ENCODE measurements at regions not wholly inside any gene's neighbourhood (a gene's known extent, or its start where the extent isn't known, plus 50 kb on each side); places are given as distances from the start of the nearest gene placed in this dataset.
"Not testable (repeated sequence)": the region's sequence is repeated elsewhere in the genome, so short reads cannot be mapped to it uniquely, and the experiment has no call there.

DNA sequence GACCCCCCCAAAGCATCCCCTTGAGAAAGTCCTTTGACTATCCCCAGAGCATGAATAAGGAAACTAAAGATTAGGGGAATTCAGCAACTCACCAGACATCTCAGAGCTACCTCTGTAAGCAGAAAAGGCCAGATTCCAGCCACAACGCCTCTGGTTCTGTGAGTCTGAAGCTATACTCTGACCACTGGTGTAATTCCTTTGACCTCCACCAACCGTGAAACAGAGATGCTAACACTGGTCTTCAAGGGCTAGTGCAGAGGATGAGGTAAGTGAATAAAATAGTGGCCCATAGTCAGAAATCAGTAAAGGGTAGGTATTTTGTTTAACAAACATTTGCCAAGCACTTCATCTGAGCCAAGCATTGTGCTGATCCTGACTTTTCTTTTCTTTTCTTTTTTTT, 353.4 kb downstream of the NPIPA8 start:
- DNase-seq = no peak

DNA sequence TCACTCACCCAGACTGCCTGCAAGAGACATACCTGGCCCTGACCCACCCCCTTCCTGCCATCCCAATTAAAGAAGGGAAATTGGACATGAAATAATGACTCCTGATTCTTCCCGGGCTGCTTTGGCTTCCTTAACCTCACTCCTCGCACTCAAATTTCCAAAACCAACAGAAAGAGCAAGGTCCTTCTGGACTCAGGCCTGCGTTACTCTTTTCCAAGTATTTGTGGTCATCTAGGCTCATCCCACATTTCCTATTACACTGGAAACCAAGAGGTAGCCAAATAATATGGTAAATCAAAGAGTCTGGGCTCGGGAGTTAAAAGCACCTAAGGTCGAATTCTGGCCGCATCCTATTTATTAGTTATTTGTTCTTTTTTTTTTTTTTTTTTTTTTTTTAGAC, 359.3 kb downstream of the NPIPA8 start:
- DNase-seq = no peak

DNA sequence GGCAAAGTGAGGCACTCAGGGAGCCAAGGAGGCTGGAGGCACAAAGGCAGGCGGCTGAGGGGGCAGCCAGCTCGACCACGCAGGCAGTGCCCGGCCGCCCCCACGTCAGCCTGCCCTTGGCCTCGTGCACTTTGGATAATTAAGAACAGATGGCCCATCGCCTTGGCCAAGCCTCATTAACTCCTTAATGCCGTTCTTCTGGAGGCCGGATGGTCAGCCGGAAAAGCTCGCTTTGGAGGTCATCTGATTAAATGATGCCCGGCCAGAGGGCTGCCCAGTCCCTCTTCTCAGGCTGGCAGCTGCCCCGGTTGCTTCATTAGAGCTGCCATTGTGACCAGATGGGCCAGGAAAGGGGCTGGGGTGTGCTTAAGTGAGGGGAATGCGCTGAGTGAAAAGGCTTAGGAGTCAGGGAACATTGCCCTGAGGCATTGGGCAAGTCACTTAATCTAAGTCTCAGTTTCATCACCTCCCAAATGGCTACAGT, 364.0 kb downstream of the NPIPA8 start:
- no peak for DNase-seq

DNA sequence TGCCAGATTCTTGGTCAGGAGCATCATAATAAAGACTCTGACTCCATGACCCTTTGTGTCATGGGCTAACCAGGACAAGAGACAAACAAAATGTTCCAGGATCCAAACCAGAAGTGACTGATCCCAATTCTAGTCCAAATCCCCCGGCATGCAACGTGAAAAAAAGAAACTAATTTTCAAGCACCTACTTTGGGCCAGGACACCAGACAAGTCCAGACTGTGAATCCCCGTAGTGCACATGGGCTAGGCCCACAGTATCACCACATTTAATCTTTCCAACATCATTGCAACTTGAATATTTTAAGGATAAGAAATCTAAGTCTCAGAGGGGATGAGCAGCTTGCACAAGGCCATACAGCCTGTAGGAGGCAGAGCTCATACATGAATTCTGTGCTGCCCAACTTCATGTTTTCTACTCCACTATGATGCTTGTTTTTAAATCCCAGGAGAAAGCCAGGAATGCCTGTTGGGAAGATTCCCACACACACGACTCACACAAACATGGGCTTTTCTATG, 365.7 kb downstream of the NPIPA8 start:
- no peak for DNase-seq

DNA sequence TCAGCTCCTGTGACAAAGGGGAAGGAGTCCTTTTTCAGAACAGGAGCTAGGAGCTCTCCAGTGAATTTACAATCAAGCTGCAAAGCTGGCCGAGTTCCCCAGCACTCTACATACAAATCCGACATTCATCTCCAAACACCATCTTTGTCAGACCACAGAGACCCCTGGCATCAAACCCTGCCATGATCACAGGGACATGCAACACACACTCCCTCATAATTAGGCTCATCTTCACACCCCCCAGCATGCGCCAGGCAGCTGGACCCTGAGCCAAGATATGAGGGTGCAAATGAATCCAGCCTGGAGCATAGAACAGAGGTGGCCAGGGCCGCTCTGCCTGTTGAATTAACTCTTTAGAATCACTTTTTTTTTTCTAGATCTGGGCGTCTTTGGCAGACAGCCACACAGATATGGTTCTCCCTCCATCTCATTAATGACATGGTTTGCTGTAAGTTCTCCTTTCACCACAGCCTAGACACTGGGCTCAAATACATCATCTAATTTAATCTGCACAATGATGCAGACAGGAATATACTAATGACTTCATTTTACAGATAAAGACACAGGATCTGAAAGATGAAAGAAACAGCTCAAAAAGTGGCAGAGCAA, 366.3 kb downstream of the NPIPA8 start:
- no peak for DNase-seq

DNA sequence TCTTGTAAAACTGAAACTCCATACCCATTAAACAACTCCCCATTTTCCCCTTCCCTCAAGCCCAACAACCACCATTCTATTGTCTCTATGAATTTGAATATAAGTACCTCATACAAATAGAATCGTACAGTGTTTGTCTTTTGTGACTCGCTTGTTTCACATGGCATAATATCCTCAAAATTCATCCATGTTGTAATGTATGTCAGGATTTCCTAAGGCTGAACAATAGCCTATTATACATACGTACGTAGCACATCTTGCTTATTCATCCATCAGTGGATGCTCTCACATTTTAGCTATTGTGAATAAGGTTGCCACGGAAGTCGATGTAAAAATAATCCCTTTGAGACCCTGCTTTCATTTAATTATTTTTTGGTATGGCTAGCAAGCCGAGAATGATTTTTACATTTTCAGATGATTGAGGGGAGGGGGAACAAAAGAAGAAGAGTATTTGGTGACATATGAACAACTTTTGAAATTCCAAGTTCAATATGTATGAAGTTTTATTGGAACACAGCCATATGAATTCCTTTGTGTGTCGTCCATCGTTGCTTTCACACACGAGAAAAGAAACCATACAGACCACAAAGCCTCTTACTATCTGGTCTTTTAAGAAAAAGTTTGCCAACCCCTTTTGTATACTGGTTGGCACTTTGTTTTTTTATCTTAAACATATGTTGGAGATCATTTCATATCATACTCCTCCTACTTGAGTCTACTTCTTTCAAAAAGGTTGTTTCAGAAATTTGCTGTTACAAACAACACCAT, 371.2 kb downstream of the NPIPA8 start:
- DNase-seq = no peak

DNA sequence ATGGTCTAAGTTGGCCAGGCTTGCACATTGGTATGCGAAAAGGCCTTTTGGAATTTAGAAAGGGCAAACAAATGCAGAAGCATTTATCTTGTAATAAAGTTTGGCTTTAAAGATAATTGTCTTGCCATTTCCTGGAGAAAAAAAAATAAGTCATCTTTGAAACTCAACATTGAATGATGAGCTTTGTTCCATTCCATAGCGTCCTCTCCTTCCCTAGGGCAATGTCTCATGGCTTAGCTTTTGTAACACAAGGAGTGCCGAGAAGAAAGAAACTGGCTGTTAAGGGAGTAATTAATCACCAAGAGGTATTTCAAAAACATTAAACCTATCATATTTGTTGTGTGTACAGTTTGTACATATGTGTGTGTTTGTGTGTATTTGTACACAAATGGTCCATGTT, 372.3 kb downstream of the NPIPA8 start:
- DNase-seq = no peak

DNA sequence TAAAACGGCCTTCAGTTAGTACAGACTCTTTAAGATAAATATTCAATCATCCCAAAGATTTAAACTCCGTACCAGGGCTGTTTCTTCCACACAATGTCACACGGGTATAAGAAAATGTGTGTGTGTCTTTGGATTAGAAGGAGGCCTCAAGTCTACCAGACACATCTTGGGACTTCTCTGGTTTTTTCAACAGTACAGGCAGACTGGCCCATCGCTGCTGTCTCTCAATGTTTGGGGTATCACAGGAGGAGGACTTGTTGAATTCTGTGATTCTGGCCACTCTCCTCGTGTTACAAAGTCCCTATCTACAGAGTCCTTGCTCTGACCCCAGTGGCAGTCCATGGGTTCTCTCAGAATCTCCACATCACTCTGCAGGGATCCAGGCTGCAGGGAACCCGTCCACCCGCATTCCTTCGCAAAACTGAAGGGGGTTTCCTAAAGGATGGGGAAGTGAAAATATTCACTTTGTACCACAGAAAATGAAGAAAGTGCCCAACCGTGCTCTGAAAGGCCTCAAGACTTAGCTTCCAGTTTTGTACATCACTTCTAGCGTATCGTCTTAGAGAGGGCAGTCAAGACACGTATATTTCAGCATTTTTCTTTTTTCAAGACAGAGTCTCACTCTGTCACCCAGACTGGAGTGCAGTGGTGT, 373.2 kb downstream of the NPIPA8 start:
- DNase-seq = no peak

DNA sequence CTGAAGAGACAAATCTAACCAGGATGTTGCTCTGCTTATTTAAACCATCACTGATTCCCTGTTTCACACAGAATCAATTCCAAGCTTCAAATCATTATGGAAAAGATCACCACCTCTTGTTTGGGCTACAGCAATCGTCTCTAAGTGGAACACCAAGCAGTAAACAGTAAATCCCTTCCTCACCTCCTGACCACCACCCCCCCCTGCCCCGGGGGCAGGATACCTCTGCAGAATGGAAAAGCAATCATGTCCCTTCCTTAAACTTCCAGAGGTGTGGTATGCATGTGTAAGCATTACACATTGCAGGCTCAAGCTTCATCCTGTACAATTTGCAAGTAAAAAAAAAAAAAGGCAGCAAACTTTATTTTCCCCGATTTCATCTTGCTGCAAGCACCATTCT, 373.8 kb downstream of the NPIPA8 start:
- no peak for DNase-seq

DNA sequence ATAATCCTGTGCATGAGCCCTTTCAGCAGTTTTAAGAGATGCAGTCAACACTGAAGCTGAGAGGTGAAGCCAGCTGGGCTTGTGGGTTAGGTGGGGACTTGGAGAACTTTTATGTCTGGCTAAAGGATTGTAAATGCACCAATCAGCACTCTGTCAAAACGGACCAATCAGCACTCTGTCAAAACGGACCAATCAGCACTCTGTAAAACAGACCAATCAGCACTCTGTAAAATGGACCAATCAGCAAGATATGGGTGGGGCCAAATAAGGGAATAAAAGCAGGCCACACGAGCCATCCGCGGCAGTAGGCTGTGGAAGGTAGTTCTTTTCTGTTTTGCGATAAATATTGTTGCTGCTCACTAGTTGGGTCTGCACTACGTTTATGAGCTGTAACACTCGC, 374.7 kb downstream of the NPIPA8 start:
- DNase-seq = not testable (repeated sequence)

DNA sequence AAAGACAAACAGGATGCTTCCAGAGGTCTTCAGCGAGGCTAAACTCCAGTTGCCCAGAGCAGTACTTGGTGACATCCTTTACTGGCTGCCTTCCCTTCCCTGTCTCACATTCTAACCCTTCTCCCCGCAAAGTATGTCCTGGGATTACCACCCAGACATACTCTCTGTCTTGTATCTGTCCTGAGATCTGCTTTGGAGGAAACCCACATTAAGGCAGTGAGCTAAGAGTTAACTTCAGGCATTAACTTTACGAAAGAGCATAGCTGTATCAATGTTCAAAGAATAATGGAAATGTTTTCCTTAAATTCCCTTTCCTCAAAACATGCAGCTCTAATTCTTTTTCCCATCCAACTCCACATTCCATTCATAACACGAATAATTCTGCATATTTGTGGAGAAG, 385.2 kb downstream of the NPIPA8 start:
- DNase-seq = no peak

DNA sequence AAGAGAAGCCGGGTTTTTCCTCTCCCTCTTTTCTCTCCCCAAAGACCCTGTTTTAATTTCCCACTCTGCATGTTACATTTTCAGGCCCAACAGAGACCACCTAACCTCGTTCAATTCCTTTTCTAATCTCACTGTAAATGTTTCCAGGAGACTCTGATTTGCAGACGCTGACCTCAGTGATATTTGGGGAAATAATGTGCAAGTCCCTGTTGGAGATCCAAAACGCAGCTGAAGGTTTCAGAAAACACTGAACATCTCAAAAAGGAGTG, 386.6 kb downstream of the NPIPA8 start:
- DNase-seq = no peak

DNA sequence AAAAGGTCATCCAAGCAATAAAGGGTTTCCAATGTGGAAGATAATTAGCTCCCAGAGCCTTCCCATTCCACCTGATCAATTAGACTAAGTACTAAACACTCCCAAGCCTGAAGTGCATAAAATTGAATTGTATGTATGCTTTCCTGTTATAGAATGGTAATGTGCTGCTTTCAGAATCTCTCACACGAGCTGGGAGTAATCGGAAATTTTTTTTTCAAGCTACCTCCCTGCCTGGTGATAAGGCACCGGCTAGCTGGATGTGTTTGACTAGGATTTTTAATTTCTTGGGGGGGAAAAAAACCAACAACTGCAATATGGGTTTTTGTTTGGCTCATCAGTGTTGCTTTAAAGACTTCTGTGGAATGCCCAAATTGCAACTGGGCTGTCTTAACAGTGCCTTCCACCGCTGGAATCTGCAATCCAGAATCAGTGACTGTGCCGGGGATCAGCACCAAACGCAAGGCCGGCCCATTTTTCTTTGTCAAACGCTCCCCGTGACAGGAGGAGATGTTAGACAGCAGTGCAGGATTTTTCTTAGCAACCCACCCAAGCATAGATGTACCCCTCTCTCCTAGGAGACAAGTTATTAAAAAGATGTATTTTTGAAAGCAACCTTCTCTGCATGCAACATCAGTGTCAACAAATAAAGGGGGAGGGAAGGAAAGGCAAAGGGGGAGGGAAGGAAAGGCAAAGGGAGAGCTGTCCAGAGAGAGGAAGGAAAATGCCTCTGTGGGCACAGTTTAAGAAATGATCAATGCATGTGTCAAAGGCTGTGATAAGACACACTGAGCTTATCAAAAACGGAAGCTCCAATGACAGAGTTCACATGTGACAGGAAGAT, 387.2 kb downstream of the NPIPA8 start:
- no peak for DNase-seq

DNA sequence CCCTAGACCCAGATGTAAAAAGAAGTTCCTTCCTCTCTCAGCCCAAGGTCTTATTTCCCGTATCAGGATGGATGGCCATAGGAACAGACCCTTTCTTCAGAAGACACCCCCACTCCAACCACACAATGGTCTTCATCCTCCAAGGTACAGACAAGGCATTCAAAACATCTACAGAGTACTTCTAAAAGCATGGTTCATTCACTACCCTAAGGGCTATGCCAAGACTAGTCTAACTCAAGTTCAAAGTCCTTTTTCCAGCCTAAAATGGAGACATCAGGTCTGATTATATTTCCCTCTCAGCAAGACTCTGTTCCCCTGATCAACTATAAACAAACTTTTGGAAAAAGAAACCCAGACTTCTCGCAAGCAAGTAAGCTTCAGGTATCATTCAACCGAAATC, 388.9 kb downstream of the NPIPA8 start:
- DNase-seq = no peak

DNA sequence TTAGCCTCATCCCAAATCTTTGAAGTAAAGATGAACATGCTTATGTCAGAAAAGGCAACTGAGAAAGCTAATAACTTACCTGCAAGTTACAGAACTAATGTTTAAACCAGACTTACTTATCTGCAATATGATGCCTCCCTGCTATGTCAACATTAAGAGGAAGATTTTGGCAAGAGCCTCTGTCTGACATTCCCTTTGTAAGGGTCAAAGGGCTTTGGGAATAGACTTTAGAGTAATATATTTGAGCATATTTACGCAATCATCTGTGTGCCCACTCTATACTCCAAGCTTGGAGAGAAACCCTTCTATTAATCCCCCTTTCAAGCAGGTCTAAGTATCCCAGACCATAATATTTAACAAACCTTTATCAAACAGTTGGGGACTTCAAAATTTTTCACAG, 389.4 kb downstream of the NPIPA8 start:
- DNase-seq = no peak

DNA sequence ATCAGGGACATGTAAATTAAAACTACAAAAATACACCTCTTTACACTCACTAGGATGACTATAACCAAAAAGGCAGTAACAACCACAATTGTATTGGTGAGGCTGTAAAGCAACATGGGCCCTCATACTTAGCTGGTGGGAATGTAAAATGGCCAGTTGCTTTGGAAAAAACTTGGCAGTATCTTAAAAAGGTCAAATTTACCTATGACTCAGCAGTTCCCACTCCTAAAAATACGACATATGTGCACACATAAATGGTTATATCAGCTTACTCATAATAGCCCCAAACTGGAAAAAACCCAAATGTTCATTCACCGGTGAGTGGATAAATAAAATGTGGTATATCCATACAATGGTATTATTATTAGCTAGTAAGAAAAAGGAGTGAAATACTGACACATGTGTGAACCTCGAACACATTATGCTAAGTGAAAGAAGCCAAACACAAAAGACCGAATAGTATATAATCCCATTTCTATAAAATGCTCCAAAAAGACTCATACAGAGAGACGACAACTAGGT, 391.4 kb downstream of the NPIPA8 start:
- no peak for DNase-seq

DNA sequence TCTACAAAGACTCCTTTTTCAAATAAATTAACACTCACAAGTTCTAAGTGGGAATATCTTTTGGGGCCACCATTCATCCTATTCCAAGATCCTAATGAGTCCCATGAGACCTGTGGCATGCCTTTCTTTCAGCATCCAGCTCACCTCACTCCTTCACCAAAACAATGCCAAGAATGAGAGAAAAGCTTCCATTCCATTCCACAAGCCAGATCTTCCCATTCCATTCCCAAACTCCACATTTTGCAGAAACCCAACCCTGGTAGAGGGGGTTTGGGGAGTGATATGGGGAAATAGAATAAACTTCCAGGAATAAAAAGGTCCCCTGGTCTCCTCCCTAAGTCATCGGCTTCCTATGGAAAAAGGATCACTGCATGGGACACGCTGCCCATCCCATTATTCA, 392.2 kb downstream of the NPIPA8 start:
- no peak for DNase-seq

DNA sequence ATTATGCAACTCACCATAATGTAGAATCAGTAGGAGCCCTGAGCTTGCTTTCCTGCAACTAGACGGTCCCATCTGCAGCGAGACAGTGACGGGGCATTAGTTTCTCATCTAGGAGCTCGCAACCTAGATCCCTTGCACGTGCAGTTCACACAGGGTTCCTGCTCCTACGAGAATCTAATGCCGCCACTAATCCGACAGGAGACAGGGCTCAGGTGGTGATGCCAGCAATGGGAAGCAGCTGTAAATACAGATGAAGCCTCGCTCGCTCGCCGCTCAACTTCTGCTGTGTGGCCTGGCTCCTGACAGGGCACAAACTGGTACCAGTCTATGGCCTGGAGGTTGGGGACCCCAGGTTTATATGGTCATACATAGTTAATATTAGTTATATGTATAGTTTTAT, 394.5 kb downstream of the NPIPA8 start:
- DNase-seq = no peak

DNA sequence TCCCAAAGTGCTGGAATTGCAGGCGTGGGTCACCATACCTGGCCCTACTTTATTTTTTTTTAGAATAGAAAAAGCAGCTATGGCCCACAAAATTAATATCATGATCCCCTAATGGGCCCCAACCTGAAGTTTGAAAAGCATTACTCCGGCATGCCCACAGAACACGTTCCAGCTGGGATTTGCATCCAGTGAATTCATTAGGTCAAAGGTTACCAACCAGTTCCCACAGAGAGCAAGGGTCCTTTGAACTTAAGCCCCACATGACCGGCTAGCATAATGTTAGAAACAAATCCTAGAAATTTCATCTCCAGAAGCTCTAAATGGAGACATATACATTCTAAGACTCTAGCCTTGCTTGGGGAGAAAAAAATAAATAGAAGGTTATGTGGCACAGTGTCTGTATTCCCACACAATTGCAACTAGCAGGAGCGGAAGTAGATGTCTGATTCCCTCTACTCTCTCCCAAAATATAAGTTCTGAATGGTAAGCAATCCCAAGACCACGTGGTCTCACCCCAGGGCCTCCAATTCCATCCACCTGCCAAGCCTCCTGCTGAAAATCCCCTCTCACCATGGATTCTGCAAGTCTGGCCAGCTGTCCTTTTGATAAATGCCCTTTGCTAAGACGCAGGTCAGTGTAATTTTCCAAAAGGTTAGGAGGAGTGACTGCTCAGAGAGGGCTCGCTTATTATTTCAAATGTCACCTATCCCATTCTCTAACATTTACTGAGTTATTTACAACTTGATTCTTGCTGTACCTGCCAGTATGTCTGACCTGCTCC, 395.8 kb downstream of the NPIPA8 start:
- DNase-seq = no peak

DNA sequence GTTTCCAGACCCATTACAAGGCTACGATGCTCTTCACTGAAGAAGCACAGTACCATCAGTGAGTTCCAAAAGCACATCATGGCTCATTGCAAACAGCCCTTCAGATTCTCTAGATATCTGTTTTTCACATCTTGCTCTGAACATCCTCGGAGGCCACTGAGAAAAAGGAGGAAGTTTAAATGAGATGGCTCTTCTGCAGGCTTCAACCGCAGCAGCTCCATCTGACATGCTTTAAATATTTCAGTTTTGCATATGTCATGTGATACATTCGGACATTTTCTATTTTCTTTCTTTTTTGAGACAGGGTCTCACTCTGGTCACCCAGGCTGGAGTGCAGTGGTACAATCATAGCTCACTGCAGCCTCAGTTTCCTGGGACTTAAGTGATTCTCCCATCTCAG, 396.8 kb downstream of the NPIPA8 start:
- DNase-seq = no peak

DNA sequence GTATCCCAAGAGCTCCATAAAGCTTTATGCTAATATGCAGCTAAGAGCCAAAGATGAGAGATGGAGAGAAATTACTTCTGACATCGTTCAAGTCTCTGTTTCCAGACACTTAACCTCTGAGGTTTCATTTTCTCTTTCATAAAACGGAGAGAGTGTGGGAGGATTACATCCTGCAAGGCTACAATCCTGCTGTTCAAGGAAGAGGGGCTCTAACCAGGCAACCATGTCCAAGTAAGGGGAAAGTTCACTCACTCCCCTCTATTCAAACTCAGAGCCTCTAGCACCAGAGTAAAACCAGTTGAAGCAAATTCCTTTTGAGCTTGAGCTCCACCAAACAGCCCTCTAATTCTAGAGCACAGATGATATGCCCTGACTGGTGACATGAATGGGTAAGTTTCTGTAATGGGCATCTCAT, 397.4 kb downstream of the NPIPA8 start:
- no peak for DNase-seq

DNA sequence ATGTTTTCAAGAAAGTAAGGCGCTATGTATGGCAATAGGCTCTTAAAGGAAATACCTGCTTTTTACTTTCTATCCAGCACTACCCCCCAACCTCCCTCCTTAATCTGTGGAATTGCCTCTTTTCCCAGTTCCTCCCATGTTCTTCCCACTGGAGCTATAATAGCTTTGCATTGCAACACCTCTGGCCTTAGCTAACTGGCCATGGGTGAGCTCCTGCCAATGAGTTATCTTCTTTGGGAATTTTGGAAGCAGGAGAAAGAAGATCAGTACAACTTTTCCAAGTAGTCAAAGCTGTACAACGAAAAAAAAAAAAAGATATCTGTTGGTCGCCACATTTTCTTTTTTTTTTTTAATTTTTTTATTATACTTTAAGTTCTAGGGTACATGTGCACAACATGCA, 398.0 kb downstream of the NPIPA8 start:
- DNase-seq = no peak

All from amniotic stem cell (primary cell).